ENCODE measurements at regions not wholly inside any gene's neighbourhood (a gene's known extent, or its start where the extent isn't known, plus 50 kb on each side); places are given as distances from the start of the nearest gene placed in this dataset.

GRCh38 chr3:170709046-170709445, 123.2 kb upstream of the SLC7A14 start:
- no peak for TF ChIP-seq CTCF (IDR thresholded peaks at IDR 0.05; ENCODE audit: extremely low read depth, insufficient read depth, missing control alignments)
- no peak for DNase-seq (ENCODE audit: low spot score)
- in situ Hi-C loops (cut with MboI; ENCODE audit: low pct_unique_long_range_greater_than_20kb, low sequenced_read_pairs, unreplicated experiment) = no loop called here

GRCh38 chr3:170707899-170708298, 122.0 kb upstream of the SLC7A14 start:
- in situ Hi-C loops (cut with MboI; ENCODE audit: low pct_unique_long_range_greater_than_20kb, low sequenced_read_pairs, unreplicated experiment) = no loop called here
- DNase-seq (ENCODE audit: low spot score) = no peak
- no peak for TF ChIP-seq CTCF (IDR thresholded peaks at IDR 0.05; ENCODE audit: extremely low read depth, insufficient read depth, missing control alignments)

GRCh38 chr3:170705131-170705530, 119.3 kb upstream of the SLC7A14 start:
- TF ChIP-seq CTCF (IDR thresholded peaks at IDR 0.05; ENCODE audit: extremely low read depth, insufficient read depth, missing control alignments) = no peak
- in situ Hi-C loops (cut with MboI; ENCODE audit: low pct_unique_long_range_greater_than_20kb, low sequenced_read_pairs, unreplicated experiment) = no loop called here
- DNase-seq (ENCODE audit: low spot score) = no peak

- TF ChIP-seq CTCF (IDR thresholded peaks at IDR 0.05; ENCODE audit: extremely low read depth, insufficient read depth, missing control alignments) = no peak
- no peak for DNase-seq (ENCODE audit: low spot score)
- in situ Hi-C loops (cut with MboI; ENCODE audit: low pct_unique_long_range_greater_than_20kb, low sequenced_read_pairs, unreplicated experiment) = no loop called here
Observed at GRCh38 chr3:170703121-170703588, 117.3 kb upstream of the SLC7A14 start.

- no peak for DNase-seq (ENCODE audit: low spot score)
- no peak for TF ChIP-seq CTCF (IDR thresholded peaks at IDR 0.05; ENCODE audit: extremely low read depth, insufficient read depth, missing control alignments)
- in situ Hi-C loops (cut with MboI; ENCODE audit: low pct_unique_long_range_greater_than_20kb, low sequenced_read_pairs, unreplicated experiment) = no loop called here
Observed at GRCh38 chr3:170701696-170702678, 116.1 kb upstream of the SLC7A14 start.

GRCh38 chr3:170700054-170700404, 114.2 kb upstream of the SLC7A14 start:
- in situ Hi-C loops (cut with MboI; ENCODE audit: low pct_unique_long_range_greater_than_20kb, low sequenced_read_pairs, unreplicated experiment) = no loop called here
- DNase-seq (ENCODE audit: low spot score) = no peak
- no peak for TF ChIP-seq CTCF (IDR thresholded peaks at IDR 0.05; ENCODE audit: extremely low read depth, insufficient read depth, missing control alignments)
